ENCODE measurements at regions not wholly inside any gene's neighbourhood (a gene's known extent, or its start where the extent isn't known, plus 50 kb on each side); places are given as distances from the start of the nearest gene placed in this dataset.

GRCh38 chr7:94303118-94303517 lies 91.6 kb upstream of the COL1A2 start (continued):
- TF ChIP-seq THAP12 (CRISPR knock-in tag; IDR thresholded peaks at IDR 0.05), result no peak
- no peak for TF ChIP-seq FOXK2 (conservative IDR thresholded peaks at IDR 0.05 in 1 of 2, IDR thresholded peaks at IDR 0.05 in 1 of 2; ENCODE audit: low read depth in 2 of 2)
- no peak for TF ChIP-seq ZNF778 (CRISPR knock-in tag; IDR thresholded peaks at IDR 0.05)
- no peak for TF ChIP-seq GABPB1 (CRISPR knock-in tag; IDR thresholded peaks at IDR 0.05)
- TF ChIP-seq CREB1 (IDR thresholded peaks at IDR 0.05), result no peak
- no peak for TF ChIP-seq CREB1 (CRISPR knock-in tag; IDR thresholded peaks at IDR 0.05)
- TF ChIP-seq ZNF121 (CRISPR knock-in tag; conservative IDR thresholded peaks at IDR 0.05), result no peak
- no peak for TF ChIP-seq ZNF444 (CRISPR knock-in tag; IDR thresholded peaks at IDR 0.05)
- TF ChIP-seq AFF1 (IDR thresholded peaks at IDR 0.05; ENCODE audit: low read depth in 1 of 2, partially characterized antibody in 2 of 2), result no peak
- TF ChIP-seq ZNF696 (CRISPR knock-in tag; conservative IDR thresholded peaks at IDR 0.05), result no peak
- no peak for TF ChIP-seq E2F4 (CRISPR knock-in tag; IDR thresholded peaks at IDR 0.05; ENCODE audit: low read depth)
- TF ChIP-seq ZFP36 (IDR thresholded peaks at IDR 0.05; ENCODE audit: low read depth, low read length, partially characterized antibody), result no peak
- TF ChIP-seq PHB2 (IDR thresholded peaks at IDR 0.05; ENCODE audit: low read depth), result no peak
